ENCODE measurements at regions not wholly inside any gene's neighbourhood (a gene's known extent, or its start where the extent isn't known, plus 50 kb on each side); places are given as distances from the start of the nearest gene placed in this dataset.
A peak's percentile ranks its signal among the peaks of the same experiment; 100 is the strongest.

DNA sequence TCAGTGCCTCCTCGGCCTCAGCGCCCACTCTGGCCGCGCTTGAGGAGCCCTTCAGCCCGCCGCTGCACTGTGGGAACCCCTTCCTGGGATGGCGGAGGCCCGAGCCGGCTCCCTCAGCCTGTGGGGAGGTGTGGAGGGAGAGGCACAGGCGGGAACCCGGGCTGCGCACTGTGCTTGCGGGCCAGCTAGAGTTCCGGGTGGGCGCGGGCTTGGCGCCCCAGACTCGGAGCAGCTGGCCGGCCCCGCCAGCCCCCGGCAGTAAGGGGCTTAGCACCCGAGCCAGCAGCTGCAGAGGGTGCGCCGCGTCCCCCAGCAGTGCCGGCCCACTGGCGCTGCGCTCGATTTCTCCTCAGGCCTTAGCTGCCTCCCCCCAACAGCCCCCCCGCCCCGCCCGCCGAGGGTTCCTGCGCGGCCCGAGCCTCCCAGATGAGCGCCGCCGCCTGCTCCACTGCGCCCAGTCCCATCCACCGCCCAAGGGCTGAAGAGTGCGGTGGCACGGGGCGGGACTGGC, 1137.0 kb downstream of the PCDH18 start:
- DNase-seq (ENCODE audit: low read depth): no peak

DNA sequence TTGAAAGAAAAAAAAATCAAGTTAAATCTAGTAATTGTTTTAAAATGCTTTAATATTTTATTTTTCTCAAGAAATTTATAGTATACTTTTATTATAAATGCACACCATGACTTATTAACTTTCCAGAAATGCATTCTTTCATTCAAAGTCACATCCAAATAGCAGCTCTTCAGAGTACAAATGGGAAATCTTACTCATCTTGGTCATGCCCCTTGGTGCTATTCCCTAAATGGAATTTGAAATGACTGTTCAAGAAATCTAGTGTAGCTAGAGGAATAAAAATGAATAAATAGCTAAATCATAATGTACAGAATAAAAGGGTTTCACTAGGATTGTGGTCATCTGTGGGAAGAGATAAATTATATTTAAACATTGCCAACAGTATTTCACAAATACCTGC, 1139.7 kb downstream of the PCDH18 start:
- peak; percentile 69 for DNase-seq (ENCODE audit: low read depth)

DNA sequence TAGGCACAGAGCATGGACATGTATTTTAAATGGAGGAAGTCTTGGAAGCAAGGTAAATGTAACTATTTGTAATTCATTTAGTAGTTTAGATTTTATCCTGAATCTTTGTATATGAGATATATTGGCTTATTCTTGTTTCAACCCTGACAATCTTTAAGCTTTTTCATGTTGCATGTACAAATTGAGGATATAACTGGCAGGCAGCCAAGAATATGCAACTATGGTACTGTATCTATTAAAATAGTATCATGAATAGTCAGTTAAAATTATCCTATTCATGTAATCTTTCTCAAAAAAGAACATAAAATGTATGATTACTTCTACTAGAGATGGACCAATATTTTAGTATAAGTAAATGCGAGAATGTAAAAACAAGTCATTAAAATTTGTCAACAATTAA, 1141.5 kb downstream of the PCDH18 start:
- DNase-seq (ENCODE audit: low read depth): peak; percentile 7

DNA sequence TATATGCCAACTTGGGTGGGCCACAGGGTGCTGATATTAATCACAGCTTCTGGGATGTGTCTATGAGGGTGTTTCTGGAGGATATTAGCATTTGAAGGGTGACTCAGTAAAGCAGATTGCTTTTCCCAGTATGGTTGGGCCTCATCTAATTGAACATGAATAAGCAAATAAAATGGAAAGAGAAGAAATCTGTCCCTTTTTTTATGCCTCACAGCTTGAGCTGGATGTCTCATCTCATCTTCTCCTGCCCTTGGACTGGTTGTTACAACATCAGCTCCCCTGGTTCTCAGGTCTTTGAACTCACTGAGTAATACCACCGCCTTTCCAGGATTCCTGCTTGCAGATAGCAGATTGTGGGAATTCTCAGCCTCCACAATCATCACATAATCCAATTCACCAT, 1149.2 kb downstream of the PCDH18 start:
- peak; percentile 46 for DNase-seq (ENCODE audit: low read depth)

DNA sequence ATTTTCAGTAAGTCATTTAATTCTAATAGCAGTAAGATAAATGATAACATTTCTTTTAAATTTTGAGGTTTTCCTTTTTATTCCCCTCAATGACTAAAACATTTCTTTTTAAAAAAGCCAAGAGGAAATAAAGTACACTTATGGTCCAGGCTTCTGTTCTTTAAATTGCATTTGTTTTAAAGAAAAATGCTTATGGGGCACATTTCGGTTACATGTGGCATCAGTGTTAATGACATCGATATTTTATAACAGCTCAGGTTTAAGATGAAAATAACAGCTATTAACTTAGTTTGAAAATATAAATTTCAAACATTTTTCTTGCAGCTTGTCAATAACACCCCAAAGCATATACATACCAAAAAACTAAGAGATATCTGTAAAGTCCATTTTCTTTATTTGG, 1161.1 kb downstream of the PCDH18 start:
- DNase-seq (ENCODE audit: low read depth): no peak

DNA sequence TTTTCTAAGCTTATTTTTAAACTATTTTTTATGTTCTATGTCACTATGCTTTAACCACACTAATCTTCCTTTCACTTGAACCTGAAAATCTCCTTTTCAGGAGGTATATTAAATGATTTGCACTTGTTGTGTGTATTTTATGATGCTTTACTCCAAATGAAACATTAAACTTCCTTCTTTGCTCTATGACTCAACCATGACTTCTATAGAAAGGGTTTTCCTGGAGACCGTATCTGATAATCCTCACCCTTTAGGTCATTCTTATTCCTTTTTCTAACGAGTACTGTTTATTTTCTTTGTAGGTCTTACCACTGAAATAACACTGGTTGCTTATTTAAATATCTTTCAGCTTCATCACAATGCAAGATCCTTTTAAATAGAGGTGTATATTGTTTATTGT, 1163.2 kb downstream of the PCDH18 start:
- peak; percentile 57 for DNase-seq (ENCODE audit: low read depth)

DNA sequence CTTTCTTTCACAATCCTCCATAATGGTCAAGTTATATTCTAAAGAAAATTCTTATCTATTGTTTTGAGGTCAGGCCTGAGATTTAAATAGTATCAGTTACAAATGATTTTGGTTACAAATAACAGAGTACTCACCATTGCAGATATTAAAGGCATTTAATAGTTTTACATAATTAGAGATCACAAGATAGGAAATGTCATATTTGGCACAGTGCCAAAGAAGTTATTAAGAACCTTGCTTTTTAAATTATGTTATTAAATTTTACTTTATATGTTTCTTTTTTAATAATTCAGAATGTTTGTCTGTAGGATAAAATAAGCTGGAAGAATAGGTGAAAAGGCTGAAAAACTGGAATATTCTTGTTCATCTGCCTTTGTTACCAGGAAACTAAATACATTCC, 1174.7 kb downstream of the PCDH18 start:
- no peak for DNase-seq (ENCODE audit: low read depth)

DNA sequence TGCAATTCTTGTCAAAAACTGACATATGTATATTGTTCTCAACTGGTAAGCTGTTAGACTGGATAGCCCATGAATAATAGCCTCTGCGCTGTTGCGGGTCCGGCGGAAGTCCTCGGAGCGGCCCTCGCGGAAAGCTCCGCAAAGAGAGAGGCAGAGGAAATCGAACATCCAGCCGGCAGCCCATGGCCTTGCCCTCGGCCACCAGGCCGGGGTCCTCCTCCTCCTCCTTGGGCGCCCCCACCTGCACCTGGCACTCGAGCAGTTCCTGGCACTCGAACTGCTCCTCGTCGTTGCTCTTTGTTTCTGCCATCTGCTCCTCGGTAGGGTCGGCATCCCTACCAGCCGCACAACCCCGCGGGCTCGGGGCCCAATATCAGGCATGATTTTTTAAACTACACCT, 1176.3 kb downstream of the PCDH18 start:
- DNase-seq (ENCODE audit: low read depth): no peak

DNA sequence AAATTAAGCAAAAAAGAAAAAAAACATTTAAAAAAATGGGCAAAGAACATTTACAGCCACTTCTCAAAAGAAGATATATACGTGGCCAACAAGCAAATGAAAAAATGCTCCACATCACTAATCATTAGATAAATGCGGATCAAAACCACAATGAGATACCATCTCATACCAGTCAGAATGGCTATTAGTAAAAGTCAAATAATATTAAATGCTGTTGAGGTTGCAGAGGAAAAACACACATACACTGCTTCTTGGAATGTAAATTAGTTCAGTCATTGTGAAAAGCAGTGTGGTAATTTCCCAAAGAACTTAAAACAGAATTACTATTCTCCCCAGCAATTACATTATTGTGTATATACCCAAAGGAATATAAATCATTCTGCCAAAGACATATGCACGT, 1189.0 kb downstream of the PCDH18 start:
- DNase-seq (ENCODE audit: low read depth): no peak

DNA sequence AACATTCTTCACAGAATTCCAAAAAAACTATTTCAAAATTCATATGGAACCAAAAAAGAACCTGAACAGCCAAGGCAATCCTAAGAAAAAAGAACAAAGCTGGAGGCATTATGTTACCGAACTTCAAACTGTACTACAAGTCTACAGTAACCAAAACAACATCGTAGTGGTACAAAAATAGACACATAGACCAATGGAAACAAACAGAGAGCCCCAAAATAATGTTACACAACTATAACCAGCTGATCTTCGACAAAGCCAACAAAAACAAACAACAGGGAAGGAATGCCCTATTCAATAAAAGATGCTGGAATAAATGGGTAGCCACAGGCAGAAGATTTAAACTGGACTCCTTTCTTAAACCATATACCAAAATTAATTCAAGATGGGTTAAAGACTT, 1189.6 kb downstream of the PCDH18 start:
- DNase-seq (ENCODE audit: low read depth): no peak

DNA sequence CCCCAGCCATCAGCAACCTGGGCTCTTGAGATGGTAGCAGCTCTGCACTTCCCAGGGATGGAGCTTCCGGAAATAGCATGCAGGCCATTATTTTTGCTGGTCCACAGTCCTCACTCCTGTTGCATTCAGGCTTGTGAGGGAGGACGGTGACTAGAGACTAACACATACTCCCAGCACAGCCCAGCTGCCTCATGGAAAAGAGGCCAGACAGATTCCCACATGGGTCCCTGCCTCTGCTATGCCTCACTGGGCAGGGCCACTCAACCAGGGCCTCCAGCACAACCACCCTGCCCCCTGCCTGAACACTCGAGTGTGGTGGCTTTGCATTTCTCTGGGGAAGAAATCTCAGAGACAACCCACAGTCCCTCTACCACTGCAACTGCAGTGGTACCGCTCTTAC, 1195.1 kb downstream of the PCDH18 start:
- DNase-seq (ENCODE audit: low read depth): no peak

DNA sequence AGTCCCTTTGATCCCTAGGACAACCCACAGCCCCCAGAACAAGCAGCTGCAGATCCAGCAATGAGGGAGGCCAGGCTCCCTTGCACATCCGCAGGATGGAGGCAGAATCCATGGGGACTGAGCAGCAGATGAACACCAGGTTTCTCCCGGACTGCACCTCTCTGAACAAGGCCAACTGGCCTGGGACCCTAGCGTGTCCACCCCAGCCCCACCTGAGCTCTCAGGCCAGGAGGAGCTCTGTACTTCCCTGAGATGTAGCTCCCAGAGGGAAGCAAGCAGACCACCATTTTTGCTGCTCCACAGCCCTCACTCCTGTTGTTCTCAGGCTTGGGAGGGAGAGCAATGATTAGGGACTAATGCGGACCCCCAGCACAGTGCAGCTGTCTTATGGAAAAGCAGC, 1195.8 kb downstream of the PCDH18 start:
- no peak for DNase-seq (ENCODE audit: low read depth)

DNA sequence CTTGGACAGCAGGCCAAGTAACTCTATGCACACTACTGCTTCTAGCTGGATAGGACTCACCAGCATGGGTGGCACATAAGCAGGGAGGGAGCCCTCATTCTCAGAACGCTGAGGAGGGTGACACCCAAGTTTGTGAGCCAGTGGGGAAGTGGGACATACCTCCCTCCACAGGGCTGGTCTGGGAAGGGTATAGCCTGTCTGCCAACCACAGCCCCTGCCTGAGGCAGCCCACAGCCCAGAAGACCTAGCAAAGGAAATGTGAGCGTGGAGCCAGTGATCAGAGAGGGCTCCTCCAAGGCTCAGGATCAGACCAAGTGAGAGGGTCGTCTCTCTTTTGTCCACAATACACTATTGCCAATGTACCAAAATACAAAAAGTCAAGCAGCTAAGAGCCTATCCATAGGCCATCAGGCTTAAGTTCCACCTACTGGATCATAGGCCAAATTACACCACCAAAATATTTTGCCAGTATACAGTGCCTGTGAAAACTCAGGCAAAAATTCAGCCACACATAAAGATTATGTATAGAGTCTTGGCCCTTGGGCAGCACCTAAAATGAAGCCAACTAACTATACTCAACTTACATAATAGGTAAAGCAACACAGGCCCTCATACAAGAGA, 1203.1 kb downstream of the PCDH18 start:
- DNase-seq (ENCODE audit: low read depth): peak; percentile 7

DNA sequence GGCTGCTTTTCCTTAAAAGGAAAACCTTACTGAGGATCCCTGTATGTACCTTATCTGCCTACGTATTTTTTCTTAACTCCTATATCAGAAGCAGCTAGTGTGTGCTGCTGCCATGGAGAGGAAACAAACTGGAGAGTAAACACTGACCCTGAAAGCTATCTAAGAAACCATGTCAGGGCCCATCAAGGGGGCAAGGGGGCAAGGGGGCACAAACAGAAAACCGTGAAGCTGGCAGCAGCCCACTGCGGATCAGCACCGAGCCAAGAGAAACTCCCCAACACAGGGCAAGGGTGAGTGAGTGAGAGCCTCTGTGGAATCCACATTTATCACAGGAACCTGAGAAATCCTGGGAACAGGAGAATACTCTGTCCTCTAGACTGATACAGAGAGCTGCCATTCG, 1204.2 kb downstream of the PCDH18 start:
- DNase-seq (ENCODE audit: low read depth): no peak

DNA sequence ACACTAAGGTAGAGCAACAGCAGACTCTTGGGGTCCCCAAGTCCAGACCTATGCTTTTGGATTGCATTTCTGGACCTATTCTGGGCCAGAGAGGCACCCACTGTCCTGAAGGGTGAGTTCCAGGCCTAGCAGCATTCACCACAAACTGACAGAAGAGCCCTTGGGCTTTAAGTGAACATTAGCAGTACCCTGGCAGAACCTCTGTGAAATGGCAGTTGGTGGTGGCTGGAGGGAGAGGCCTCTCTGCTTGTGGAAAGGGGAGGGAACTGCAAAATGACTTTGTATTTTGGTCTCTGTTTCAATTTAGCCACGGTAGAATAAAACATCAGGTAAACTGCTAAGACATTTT, 1211.9 kb downstream of the PCDH18 start:
- DNase-seq (ENCODE audit: low read depth): no peak

DNA sequence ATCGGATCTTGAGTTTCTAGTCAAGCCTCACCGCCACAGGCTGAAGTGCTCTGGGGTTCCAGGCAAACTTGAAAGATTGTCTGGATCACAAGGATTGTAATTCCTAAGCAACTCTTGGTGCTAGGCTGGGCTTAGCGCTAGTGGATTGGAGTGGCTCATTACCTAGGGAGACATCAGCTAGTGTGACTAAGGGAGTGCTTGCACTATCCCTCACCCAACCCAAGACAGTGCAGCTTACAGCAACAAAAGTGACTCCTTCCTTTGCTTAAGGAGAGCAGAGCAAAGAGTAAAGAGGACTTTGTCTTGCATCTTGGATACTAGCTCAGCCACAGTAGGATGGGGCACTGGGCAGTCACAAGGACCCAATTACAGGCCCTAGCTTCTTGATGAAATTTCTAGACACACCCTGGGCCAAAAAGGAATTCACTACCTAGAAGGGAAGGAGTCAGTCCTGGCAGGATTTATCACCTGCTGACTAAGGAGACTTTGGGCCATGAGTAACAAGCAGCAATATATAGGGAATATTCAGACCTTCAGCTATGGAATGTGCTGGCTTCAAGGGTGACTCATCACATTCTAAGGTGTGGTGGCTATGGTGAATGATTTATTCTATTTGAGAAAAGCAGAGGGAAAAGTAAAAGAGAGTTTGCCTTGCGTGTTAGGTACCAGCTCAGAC, 1212.4 kb downstream of the PCDH18 start:
- peak; percentile 44 for DNase-seq (ENCODE audit: low read depth)

DNA sequence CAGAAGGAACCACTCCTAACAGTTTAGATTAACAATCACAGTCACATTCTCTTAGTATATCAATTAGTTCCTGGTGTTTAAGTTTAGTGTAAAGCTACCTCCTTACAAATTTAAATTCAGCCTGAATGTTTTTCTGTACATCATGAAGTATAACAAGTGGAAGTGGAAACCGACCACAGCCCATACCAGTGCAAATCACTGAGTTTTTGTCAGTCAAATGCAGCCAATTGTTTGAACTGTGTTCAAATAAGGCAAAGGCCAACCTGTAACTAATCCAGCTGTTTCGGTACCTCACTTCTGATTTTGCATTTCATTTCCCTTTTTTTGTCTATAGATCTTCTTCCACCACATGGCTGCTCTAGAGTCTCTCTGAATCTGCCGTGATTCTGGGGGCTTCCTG, 1215.3 kb downstream of the PCDH18 start:
- no peak for DNase-seq (ENCODE audit: low read depth)

DNA sequence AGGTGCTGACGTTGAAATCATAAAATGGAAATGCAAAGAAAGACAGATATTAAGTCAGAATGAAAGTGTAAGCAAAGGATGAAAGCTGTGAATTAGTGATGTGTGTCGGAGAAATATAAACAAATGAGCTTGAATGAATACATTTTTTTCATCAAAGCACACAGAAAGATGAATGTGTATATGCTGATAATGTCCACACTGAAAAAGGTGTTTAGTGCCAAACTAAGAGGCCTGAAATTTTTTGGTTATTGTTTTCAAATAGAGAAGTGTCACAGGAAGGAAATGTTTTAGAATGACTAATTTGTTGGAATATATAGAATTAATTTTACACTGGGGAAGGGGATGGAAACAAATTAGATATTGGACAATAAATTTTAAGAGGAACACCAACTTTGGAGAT, 1217.6 kb downstream of the PCDH18 start:
- DNase-seq (ENCODE audit: low read depth): no peak

DNA sequence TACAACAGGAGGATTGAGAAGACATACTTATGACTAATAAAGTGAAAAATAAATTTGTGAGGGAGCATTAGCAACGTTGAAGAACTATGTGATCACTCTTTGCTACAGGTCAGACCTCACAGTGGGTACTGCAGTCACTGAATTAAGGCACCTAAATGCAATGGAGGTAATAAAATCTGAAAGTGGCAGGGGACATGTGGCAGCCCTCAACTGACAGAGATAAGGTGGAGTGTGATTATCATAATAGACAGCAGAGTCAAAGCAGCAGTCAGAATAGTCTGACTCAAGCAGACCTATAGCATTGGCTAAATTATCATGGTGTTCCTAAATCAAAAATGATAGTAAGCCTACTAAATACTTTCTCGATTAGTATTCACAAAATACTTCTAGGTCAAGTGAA, 1220.5 kb downstream of the PCDH18 start:
- no peak for DNase-seq (ENCODE audit: low read depth)

DNA sequence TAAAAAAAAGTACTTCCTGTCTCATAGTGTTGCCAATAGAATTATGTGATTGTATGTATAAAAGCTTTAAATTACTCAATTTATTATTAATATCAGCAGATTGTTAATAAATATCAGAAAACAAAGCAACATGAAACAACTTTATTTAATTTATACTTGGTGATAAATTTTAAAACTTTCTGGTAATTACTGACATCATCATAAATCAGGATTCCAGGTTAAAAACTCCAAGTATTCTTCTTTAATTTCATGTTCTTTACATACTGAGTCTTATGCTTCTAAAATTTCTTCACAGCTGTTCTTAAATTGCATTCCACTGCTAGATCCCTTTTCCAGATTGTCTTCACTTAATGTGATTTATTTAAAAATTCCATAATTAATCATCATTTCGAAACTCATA, 1224.5 kb downstream of the PCDH18 start:
- DNase-seq (ENCODE audit: low read depth): no peak

DNA sequence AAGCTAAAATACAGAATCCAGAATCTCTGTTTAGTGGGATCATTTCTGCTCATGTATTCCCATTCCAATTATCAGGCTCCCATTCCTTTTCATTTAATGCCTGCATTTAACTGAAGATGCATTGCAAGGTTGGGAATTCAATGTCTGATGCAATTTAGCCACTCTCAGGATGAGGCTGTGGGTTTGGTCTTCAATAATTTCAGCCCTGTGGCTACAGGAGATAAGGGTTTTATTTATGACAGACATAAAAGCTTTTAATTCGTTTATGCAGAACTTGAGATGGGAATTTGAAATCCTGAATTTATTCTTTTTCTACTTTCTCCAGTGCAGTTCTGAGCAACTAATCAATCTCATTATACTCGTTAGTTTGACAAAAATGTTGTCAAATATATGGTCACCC, 1225.9 kb downstream of the PCDH18 start:
- DNase-seq (ENCODE audit: low read depth): no peak

DNA sequence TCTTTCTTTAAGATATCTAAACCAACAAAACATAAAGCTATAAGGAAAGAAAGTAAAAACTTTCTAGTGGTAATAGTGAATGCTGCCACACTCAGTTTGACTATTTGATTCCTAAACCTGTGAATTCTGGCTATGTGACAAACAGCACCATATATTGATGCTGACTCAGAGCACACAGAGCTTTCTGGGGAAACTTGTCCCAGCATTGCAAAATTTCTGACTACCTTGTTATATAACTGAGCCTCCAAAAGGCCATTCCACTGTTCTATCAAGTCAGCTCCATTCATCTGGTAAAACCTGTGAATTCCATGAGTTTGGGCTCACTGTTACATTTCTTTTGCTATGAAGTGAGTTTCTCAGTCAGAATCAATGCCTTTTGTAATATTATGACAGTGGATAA, 1229.7 kb downstream of the PCDH18 start:
- DNase-seq (ENCODE audit: low read depth): no peak

DNA sequence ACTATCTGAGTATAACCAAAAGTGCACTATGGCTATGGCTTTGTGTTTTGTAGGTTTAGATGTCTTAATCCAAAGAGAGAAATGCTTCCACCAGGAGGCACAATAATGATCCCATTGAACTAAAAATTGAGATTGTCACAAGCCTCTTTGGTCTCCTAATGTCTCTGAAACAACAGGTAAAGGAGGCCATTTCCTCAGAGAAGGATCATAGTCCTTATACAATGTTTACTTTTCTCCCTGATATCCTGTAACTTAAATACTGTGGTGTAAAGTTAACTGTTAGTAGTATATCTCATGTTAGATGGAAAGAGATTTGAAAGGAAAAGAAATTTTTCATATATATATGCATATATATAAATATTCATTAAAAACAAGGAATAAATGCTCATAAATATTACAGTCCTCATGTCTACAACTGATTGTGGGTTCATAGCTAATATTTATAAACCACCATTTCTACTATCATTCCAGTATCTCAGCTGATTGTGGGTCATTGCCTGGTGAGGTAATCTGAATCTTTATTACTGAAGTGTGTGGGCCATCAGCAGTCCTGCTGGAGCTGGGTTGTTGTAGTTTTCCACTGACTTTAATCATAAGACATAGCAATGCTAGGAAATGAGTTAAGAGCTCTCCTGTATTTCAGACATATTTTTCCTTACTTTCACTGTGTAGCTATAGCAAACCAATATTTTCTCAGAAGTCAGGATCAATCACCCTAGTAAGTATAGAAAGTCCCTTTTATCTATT, 1230.4 kb downstream of the PCDH18 start:
- no peak for DNase-seq (ENCODE audit: low read depth)
